ENCODE measurements at regions not wholly inside any gene's neighbourhood (a gene's known extent, or its start where the extent isn't known, plus 50 kb on each side); places are given as distances from the start of the nearest gene placed in this dataset.

DNA sequence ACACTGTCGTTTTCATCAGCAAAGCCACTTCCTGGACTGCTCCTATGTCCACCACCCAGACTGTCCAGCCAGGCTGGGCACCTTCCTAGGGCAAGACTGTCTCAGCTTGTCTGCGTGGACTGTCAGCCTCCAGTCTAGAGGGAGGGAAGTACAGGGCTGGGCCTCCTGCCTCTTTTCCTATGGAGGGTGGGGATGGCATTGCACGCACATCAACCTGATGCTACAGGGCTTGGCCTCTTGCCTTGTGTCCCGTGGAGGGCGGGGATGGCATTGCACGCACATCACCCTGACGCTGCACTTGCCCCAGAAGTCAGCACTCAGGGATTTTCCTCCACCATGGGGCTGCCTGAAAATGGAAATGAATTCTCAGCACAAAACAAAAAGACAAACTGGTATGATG lies 304.2 kb upstream of the CDH4 start:
- H3K36me3 ChIP-seq = no peaks in the 10 kb centered on the region
- no peaks in the 10 kb centered on the region for H3K4me1 ChIP-seq
- intact Hi-C loops (cut with DNase I; ENCODE audit: low total_unique reads) = no loop called here
- WGBS, 5 donors = 87 to 95% (median 91%) methylated on average over 5 to 7 of the region's 7 CpGs
- no peaks in the 10 kb centered on the region for H3K27me3 ChIP-seq
- no peaks in the 10 kb centered on the region for H3K9me3 ChIP-seq
- no peak overlapping the region for H3K4me3 ChIP-seq
- TF ChIP-seq POLR2A (IDR thresholded peaks at IDR 0.05) (no peak), EP300 (IDR thresholded peaks at IDR 0.05) (no peak), POLR2AphosphoS5 (IDR thresholded peaks at IDR 0.05) (no peak)
- TF ChIP-seq, protein P1, sequence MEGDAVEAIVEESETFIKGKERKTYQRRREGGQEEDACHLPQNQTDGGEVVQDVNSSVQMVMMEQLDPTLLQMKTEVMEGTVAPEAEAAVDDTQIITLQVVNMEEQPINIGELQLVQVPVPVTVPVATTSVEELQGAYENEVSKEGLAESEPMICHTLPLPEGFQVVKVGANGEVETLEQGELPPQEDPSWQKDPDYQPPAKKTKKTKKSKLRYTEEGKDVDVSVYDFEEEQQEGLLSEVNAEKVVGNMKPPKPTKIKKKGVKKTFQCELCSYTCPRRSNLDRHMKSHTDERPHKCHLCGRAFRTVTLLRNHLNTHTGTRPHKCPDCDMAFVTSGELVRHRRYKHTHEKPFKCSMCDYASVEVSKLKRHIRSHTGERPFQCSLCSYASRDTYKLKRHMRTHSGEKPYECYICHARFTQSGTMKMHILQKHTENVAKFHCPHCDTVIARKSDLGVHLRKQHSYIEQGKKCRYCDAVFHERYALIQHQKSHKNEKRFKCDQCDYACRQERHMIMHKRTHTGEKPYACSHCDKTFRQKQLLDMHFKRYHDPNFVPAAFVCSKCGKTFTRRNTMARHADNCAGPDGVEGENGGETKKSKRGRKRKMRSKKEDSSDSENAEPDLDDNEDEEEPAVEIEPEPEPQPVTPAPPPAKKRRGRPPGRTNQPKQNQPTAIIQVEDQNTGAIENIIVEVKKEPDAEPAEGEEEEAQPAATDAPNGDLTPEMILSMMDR (IDR thresholded peaks at IDR 0.05) = no peak
- DNase-seq = no peak
- H3K27ac ChIP-seq = no peak overlapping the region

DNA sequence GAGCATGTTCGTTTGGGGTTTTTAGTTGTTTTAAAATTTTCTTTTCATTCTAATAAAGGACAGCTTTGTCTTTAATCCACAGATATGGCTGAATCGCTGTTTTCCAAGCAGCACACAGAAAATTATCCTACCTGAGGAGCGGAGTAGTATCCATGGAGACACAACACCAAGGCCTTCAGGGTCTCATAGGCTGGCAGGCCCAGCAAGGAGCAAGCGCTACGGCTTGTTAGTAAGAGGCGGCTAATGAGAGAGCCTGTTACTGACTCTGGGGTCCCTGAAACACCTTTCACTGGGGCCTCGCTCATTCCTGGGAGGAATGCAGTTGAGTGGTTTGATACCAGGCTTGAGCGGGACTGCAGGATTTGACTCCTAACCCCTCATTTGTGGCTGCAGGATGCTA lies 303.8 kb upstream of the CDH4 start:
- no peaks in the 10 kb centered on the region for H3K4me1 ChIP-seq
- H3K4me3 ChIP-seq = no peak overlapping the region
- DNase-seq = no peak
- H3K9me3 ChIP-seq = no peaks in the 10 kb centered on the region
- no peaks in the 10 kb centered on the region for H3K36me3 ChIP-seq
- intact Hi-C loops (cut with DNase I; ENCODE audit: low total_unique reads) = no loop called here
- 73 to 85% (median 80%) methylated on average over 8 of the region's 8 CpGs for WGBS, 5 donors
- no peak overlapping the region for H3K27ac ChIP-seq
- no peaks in the 10 kb centered on the region for H3K27me3 ChIP-seq
- TF ChIP-seq POLR2AphosphoS5 (IDR thresholded peaks at IDR 0.05) = no peak
- TF ChIP-seq, protein P1 (IDR thresholded peaks at IDR 0.05) = no peak
- no peak for TF ChIP-seq POLR2A (IDR thresholded peaks at IDR 0.05)
- no peak for TF ChIP-seq EP300 (IDR thresholded peaks at IDR 0.05)

DNA sequence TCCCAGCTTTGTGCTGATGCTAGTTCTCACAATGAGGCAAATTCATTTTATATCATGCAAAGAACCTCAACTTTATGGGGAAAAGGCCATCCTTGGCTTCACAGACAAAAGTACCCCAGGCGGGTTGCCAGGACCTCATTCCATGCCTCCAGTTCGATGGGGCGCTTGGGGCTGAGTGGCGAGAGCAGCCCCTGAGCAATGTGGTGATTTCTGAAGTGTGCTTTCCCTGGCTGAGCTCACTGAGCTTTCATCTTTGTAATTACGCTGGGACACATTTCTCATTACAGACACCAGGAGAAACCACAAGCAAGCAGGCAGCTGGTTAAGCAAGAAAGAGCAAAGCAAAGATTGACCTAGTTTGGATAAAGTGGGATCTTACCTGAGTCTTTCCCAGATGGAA lies 301.5 kb upstream of the CDH4 start:
- Histone ChIP-seq H3K36me3 (no peaks in the 10 kb centered on the region), H3K27ac (no peak overlapping the region), H3K9me3 (no peaks in the 10 kb centered on the region), H3K4me3 (no peak overlapping the region), H3K27me3 (no peaks in the 10 kb centered on the region), H3K4me1 (no peaks in the 10 kb centered on the region)
- WGBS, 5 donors = 62 to 89% (median 76%) methylated on average over 5 of the region's 5 CpGs
- TF ChIP-seq EP300 (IDR thresholded peaks at IDR 0.05) = no peak
- TF ChIP-seq, protein P1 (IDR thresholded peaks at IDR 0.05) = no peak
- no peak for TF ChIP-seq POLR2AphosphoS5 (IDR thresholded peaks at IDR 0.05)
- no peak for TF ChIP-seq POLR2A (IDR thresholded peaks at IDR 0.05)
- intact Hi-C loops (cut with DNase I; ENCODE audit: low total_unique reads) = no loop called here
- no peak for DNase-seq

DNA sequence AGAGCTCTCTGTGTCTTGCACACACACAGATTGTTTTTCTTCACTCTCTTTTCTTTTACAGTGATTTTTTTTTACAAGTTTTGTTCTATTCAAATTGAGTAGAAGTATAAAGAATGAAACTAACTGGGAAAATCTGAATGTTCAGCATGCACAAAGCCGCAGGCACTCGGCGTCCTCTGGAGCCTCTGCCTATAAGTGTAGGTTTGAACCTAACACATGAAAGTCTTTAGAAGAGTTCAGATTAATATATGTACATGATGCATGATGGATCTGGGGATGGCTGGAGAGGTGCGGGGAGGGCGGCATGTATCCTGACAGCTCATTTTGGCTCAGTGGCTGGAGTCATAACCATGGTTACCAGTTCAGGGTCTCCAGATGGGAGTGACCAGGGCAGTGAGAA lies 301.1 kb upstream of the CDH4 start:
- no peak for DNase-seq
- intact Hi-C loops (cut with DNase I; ENCODE audit: low total_unique reads) = no loop called here
- 78 to 91% (median 88%) methylated on average over 5 of the region's 5 CpGs for WGBS, 5 donors
- TF ChIP-seq EP300 (IDR thresholded peaks at IDR 0.05) (no peak), POLR2AphosphoS5 (IDR thresholded peaks at IDR 0.05) (no peak), POLR2A (IDR thresholded peaks at IDR 0.05) (no peak)
- TF ChIP-seq, protein P1 (IDR thresholded peaks at IDR 0.05) = no peak
- Histone ChIP-seq H3K4me3 (no peak overlapping the region), H3K36me3 (no peaks in the 10 kb centered on the region), H3K9me3 (no peaks in the 10 kb centered on the region), H3K4me1 (no peaks in the 10 kb centered on the region), H3K27me3 (no peaks in the 10 kb centered on the region), H3K27ac (no peak overlapping the region)

Measured in stomach (tissue), 8 donors.